CD4-positive, alpha-beta T cell treated with Interleukin-1 beta for 1 hour (primary cell): ENCODE measurements at regions not wholly inside any gene's neighbourhood (a gene's known extent, or its start where the extent isn't known, plus 50 kb on each side); places are given as distances from the start of the nearest gene placed in this dataset.

ENCODE experiments used
- DNase-seq, 2 donors: peaks; one replicate each; pipeline ENCODE4 v3.0.0-alpha.2; 2020 to 2022

- DNase-seq: no peak
Measured at GRCh38 chr16:63292036-63292435, 1255.8 kb upstream of the CDH8 start.

DNA sequence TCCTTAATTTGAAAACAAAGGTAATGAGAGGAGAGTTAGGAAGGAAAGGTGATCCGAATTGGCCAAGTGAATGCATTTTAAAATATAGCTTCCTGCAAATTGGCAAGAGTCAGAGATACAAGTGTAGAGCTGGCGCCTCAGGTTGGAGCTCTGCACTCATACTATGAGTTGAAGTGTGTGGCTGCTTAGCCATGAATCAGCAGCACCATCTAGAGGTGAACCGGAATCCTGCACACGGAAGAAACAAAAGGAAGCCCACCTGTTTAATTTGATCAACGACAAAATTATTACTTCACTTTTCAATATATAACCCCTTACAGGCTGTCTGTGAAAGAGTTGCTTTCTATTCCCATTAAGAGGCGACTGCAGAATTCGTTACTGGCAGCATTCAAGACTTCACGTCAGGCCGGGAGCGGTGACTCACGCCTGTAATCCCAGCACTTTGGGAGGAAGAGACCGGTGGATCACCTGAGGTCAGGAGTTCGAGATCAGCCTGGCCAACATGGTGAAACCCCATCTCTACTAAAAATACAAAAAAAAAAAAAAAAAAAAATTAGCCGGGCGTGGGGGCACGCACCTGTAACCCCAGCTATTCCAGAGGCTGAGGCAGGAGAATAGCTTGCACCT lies 1253.7 kb upstream of the CDH8 start:
- DNase-seq: no peak

- no peak for DNase-seq
Measured at GRCh38 chr16:63287401-63287800, 1251.2 kb upstream of the CDH8 start.

GRCh38 chr16:63283721-63284120 lies 1247.5 kb upstream of the CDH8 start:
- DNase-seq: no peak

DNA sequence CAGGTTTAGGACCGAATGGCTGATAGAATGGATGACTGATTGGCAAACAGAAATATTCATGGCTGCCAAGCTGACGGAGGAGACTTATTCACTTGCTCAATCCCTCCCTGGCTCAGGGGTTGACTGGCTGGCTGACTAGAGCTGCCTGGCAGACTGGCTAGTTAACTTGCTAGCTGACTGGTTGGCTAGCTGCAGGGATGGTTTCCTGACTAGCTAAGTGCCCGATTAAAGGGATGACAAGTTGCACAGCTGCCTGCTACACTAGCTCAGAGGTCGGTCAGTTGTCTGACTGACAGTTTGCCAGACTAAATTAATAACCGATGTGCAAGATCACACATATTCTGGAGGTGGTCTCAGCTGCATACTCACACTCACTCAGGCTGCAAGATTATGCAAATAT lies 1208.4 kb upstream of the CDH8 start:
- DNase-seq: no peak

DNA sequence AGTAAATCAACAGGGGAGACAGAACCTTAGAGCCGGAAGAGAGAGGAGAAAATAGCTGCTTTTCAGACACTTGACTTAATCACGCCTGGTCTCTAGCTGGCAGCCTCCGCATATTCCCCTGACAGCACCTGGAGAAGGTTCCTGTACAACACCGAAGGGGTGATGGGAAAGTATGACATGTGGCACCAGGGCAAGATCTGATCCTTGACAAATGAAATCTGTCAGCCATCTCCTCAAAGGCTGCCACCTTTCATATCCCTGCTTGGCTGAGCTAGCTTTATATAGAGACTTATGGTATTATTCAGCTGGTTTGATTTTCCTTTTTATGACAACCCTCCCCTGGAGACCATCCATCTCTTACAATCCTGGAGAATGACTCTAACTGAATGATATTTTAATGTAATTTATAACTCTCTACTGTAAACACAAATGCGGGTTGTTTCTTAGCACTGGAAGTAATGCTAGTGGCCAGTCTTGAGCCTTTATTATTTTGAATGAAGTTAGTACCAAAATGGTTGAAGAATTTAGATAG lies 1205.3 kb upstream of the CDH8 start:
- no peak for DNase-seq

GRCh38 chr16:63239065-63239570 lies 1202.9 kb upstream of the CDH8 start:
- no peak for DNase-seq

DNA sequence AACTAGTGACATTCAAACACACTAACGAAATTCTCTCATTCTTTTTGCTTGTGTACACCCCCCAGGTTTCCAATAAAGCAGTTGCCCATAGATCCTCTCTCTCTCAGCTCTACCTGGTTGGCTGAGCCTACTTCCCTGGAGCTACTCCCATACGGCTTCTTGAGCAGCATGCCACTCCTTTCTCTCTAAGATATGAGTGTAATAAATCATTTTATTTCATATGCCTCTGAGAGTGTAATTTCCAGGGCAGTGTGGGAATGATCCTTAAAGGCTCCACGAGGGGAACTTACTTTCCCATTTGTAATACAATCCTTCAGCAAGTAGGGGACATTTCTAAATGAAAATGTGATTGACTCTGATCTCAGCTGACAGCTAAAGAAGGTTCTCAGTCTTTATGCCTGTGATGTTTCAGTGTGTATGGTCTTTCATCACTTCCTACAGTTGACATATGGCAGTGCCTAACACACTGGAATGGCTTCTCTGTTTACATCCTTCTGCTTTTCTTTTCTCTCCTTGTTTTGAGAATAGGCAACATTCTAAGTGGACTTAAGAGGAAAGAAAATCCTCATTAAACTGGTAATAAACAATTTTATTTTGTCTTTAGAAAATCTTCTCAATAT lies 1194.3 kb upstream of the CDH8 start:
- no peak for DNase-seq

GRCh38 chr16:63228259-63228658 lies 1192.0 kb upstream of the CDH8 start:
- no peak for DNase-seq

GRCh38 chr16:63223851-63224250 lies 1187.6 kb upstream of the CDH8 start:
- DNase-seq: no peak

DNA sequence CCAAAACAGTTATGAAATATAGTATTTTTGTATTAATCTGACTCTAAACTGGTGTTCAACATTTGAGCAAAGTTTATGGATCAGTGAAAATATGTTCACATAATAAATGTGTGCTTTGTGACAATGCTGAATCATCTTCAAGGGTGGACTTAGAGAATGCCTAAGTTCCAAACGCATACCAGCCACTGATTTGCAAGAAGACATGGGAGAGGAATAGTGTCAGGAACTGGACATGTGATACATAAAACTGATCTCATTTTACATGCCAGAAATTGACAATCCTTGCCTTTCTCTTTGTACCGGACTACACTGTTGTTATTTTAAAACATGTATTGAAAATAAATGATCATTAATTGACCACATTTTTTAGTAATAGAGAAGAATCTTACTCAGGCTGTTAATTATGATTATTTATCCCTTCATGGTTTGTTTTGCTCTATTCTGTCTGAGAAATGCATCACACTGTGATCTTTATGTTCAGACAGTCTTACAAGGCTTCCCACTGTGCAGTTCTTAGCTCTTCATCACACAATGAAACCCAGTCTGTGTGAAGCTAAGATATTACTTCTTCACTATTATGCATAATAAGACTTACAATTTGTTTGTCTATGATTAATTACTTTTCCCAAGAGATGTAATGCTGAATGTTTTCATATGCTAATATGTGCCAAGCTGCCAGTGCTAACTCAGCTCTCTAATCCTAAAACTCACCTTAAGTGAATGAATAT lies 1180.6 kb upstream of the CDH8 start:
- DNase-seq: no peak

DNA sequence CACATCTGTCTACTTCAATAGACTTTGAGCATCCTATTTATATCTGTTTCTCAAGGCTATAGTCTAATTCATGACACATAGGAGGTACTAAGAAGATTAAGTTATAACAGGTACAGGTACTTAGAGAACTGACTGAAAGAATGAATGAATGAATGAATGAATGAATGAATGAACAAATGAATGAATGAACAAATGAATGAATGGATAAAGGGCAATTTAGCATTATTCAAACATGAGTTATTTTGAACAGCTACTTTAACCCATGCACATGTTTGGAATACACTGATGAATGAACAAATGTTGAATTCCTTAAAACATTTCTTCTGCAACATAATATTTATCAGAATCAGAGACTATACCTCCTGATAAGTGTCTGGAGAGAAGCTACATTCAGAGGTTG lies 1165.6 kb upstream of the CDH8 start:
- no peak for DNase-seq

- no peak for DNase-seq
Measured at GRCh38 chr16:63200940-63201339, 1164.7 kb upstream of the CDH8 start.

GRCh38 chr16:63195336-63195735 lies 1159.1 kb upstream of the CDH8 start:
- no peak for DNase-seq

DNA sequence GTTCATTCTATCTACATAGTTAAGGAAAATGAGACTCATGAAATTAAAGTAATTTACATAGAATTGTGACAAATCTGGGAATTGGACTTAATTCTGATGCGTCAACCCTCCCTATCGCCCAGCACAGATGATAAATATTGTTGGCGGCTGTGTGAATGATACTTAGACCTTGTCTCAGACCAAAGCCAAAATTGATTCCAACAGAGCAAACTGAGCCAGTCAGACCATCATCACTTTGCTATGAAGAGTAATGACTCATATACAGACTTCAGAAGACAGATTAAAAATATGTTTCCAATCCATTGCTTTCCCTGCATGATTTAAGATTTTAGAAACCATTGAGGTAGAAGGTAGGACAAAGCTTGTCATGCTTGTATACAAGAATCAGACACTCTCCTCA lies 1156.7 kb upstream of the CDH8 start:
- DNase-seq: no peak

GRCh38 chr16:63188086-63188771 lies 1152.0 kb upstream of the CDH8 start:
- DNase-seq: no peak

GRCh38 chr16:63187638-63188037 lies 1151.4 kb upstream of the CDH8 start:
- no peak for DNase-seq

- no peak for DNase-seq
Measured at GRCh38 chr16:63185235-63185780, 1149.1 kb upstream of the CDH8 start.

DNA sequence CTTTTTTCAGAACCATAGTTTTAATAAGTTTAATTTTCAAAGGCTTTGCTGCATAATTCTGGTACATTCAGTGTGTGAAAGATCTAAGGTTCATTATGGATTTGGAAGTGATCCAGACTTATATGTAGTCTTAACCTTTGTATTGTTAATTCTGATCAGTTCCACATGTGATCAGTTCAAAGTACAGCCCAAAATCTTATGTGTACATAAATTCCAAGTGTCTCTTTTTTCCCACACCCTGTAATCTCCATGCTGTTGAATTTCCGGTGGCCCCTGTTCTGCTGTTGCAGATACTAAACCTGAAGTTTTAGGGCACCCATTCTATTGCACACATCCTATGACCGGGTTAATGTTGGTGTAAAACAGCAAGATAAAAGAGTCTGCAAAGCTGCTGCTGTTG lies 1147.5 kb upstream of the CDH8 start:
- no peak for DNase-seq

DNA sequence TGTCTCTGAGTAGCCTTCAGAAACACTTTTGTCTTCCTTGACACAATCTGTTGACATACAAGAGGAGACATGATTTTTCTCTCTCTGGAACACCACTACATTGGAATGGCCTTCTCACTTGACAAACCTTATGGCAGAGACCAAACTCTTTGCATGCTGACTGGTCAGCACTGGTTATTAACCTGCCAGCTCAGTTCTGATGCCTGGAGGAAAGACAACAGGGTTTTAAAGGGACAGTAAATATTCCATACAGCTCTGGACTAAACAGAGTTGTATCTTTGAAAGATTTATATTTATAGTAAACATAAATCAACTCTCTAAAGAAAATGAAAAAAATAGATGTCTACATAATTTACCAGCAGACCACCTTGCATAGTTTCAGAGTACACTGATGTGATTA lies 1139.1 kb upstream of the CDH8 start:
- no peak for DNase-seq

DNA sequence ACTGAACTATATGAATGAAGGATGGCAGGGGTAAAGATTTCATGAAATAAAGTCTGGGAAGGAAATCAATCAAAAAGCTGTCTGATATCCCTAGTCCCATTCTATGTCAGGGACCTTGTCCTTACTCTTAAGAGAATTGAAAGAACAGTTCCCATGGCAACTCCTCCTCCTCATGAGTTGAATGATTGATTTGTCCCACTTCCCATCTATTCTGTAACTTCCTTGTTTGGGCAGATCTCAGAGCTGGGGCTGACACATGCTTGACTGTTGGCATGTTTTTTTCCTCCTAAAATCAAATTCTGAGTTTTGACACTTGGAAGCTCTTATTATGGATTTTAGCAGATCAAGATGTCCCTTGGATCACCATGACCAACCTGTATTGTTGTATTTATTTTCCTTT lies 1138.6 kb upstream of the CDH8 start:
- DNase-seq: no peak

GRCh38 chr16:63171545-63171944 lies 1135.3 kb upstream of the CDH8 start:
- no peak for DNase-seq

- no peak for DNase-seq
Measured at GRCh38 chr16:63169100-63169499, 1132.9 kb upstream of the CDH8 start.
